MCF 10A (cell line): ENCODE measurements at regions not wholly inside any gene's neighbourhood (a gene's known extent, or its start where the extent isn't known, plus 50 kb on each side); places are given as distances from the start of the nearest gene placed in this dataset.

Source experiments
- BruUV-seq: library from RNA; stranded (reverse); fragments of 400-500 nt; replicated peaks from 2 replicates; lab custom pipeline; 2021; lab: Mats Ljungman, UMichigan
- CTCF ChIA-PET: fragments of 300-600 bp; sonication (Branson Sonifier 250); formaldehyde crosslinking; extraction: SDS; loops from one replicate; lab custom pipeline; 2021; ENCODE audit warnings: antibody characterized with exemption, inconsistent platforms; lab: Yijun Ruan, JAX
- POLR2A ChIA-PET: fragments of 300-600, 350-650 bp; sonication (Branson Sonifier 250); formaldehyde crosslinking; extraction: SDS; loops from one replicate; lab custom pipeline; 2020; ENCODE audit warnings: antibody characterized with exemption, inconsistent platforms; lab: Yijun Ruan, JAX
- DNase-seq: peaks from one replicate; pipeline ENCODE4 v3.0.0-alpha.2; 2018; ENCODE audit not compliant: unreplicated experiment
- H3K27ac Mint-ChIP-seq: one replicate; pipeline ENCODE4 v1.8.0; 2022; ENCODE audit warnings: mild to moderate bottlenecking, low read depth, mixed read lengths; ENCODE audit not compliant: unreplicated experiment
- H3K27me3 Mint-ChIP-seq: one replicate; pipeline ENCODE4 v1.8.0; 2022; ENCODE audit warnings: mixed read lengths; ENCODE audit not compliant: insufficient read depth, unreplicated experiment
- H3K36me3 Mint-ChIP-seq: one replicate; pipeline ENCODE4 v1.8.0; 2022; ENCODE audit warnings: mild to moderate bottlenecking, moderate library complexity, mixed read lengths; ENCODE audit not compliant: insufficient read depth, unreplicated experiment
- H3K4me1 Mint-ChIP-seq: one replicate; pipeline ENCODE4 v1.8.0; 2022; ENCODE audit warnings: mixed read lengths; ENCODE audit not compliant: insufficient read depth, unreplicated experiment
- H3K4me3 Mint-ChIP-seq: one replicate; pipeline ENCODE4 v1.8.0; 2022; ENCODE audit warnings: mild to moderate bottlenecking, moderate library complexity, mixed read lengths; ENCODE audit not compliant: unreplicated experiment
- H3K9me3 Mint-ChIP-seq: one replicate; pipeline ENCODE4 v1.8.0; 2022; ENCODE audit warnings: mixed read lengths; ENCODE audit not compliant: unreplicated experiment
- intact Hi-C: fragments of 100-400 bp; cut with micrococcal nuclease; formaldehyde crosslinking; loops from 2 replicates; pipeline ENCODE4 v1.14.1; 2022
- TF ChIP-seq, protein P1 (sequence below): fragments of 200-600 bp; IDR thresholded peaks from one replicate; pipeline ENCODE4 v1.8.0; 2022; ENCODE audit warnings: antibody characterized with exemption, mild to moderate bottlenecking; ENCODE audit not compliant: unreplicated experiment

DNA sequence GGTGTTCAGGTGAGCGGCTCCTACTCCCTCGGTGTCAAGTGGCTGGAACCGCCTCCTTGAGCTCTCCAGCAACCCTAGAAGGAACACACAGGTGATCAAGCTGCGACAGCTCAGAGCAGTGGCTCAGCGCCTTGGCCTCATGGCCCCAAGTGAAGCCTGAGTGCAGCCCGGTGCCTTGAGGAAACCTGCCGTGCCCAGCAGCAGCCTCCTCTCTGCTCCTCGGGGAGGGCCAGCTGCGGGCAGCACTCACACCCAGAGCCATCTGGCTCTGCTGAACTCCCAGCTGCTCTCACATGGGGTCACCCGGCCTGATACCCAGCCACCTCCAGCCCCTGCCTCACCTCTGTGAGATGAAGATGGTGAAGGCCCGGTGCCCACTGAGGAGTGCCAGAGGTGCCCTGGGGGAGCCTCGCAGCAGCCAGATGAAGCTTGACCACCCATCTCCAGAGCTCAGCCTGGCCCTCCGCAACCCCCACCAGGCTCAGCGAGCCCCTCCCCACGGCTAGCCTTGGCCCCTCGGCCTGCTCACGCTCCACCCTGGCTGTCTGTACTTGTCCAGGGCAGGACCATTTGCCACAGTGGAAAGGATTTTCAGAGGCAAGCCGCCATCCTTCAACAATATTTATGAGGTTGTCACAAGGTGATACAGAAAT lies 70.6 kb upstream of the RAB6C start:
- H3K36me3 Mint-ChIP-seq: no peaks in the 10 kb centered on the region
- no peak for DNase-seq
- CTCF ChIA-PET: interaction anchor here (0.6 kb wide), 2 partner anchors 9 to 62 kb away, joined by 3 to 4 read pairs; no protein-coding TSS in a partner anchor
- no peaks in the 10 kb centered on the region for H3K9me3 Mint-ChIP-seq
- no peak overlapping the region for H3K27ac Mint-ChIP-seq
- H3K4me1 Mint-ChIP-seq: no peaks in the 10 kb centered on the region
- H3K27me3 Mint-ChIP-seq: no peaks in the 10 kb centered on the region
- POLR2A ChIA-PET: no interaction called here
- intact Hi-C loops: no loop called here
- no peak overlapping the region for H3K4me3 Mint-ChIP-seq
- TF ChIP-seq, protein P1, sequence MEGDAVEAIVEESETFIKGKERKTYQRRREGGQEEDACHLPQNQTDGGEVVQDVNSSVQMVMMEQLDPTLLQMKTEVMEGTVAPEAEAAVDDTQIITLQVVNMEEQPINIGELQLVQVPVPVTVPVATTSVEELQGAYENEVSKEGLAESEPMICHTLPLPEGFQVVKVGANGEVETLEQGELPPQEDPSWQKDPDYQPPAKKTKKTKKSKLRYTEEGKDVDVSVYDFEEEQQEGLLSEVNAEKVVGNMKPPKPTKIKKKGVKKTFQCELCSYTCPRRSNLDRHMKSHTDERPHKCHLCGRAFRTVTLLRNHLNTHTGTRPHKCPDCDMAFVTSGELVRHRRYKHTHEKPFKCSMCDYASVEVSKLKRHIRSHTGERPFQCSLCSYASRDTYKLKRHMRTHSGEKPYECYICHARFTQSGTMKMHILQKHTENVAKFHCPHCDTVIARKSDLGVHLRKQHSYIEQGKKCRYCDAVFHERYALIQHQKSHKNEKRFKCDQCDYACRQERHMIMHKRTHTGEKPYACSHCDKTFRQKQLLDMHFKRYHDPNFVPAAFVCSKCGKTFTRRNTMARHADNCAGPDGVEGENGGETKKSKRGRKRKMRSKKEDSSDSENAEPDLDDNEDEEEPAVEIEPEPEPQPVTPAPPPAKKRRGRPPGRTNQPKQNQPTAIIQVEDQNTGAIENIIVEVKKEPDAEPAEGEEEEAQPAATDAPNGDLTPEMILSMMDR: no peak
- BruUV-seq: no TSS peak

DNA sequence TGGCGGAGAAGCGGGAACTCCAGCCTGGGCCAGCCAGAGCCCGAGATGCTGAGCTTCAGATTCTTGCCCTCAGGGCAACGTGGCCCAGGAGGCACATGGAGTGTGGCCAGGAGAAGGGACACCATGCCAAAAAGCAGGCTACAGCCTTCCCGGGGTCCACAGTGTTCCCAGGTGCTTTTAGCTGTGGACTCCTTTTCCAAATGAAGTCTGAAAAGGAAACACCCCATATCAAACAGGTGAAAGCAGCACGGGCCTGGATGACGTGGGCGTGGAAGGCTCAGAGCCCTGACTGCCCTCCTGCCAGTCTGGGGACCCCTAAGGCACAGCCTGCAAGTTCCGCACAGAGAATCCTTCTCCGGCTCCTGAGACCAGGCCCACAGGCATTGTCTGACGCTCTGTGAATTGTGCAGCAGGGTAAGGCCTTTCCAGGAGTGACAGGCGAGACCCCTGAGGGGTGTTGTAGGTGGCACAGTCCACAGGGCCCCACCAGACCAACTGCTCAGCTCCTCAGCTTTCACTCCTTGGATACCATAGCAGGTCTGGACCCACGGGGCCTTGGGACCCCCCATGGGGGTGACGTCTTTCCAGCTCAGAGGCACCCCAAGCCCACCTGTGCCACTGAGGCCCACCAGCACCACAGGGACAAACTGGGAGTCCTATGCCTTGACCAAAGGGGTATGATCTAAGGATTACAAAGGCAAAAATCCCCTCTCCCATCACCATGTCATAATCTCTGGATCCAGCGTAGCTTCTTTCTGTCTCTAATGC lies 69.6 kb upstream of the RAB6C start:
- CTCF ChIA-PET: interaction anchor here (0.6 kb wide), 1 partner anchor 464 kb away, joined by 3 read pairs; no protein-coding TSS in a partner anchor
- intact Hi-C loops: no loop called here

DNA sequence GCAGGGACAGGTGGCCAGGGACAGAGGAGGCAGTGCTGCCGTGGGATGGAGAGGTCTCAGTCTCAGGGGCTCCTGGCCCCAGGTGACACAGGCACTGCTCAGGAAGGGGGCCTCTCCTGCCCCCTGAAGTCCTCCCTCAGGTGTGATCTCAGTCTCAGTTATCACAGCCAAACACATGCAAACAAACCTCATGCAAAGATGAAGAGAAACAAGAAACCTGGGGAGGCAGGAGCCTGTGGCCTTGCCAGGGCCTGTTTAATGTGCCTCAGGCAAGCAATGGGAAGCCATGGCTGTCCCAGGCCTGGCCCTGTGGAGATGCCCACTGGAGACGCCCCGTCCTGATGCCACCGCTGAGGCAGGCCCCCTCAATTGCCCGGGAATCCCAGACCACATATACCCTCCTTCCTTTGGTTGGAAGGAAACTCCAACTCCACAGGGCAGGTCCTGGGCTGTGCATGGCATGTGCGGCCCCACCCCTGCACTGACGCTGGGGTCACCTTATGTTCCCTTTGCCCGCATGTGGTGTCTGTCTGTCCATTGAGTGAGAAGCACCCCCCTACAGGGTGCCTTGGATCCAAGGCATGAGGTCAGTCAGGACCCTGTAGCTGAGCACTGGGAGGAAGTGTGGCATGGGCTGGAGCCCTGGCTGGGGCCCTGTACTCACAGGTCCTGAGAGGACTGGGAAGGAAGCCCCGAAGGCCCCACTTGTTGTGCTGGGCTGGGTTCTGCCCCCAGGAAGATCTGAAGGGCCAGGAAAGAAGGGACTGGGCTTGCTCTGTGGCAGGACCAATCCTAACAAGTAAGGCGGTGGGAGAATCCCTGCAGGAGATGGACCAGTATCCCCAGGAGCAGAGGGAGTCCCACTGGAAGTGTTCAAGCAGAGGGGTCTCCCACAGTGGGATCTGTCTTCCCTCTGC lies 68.8 kb upstream of the RAB6C start:
- H3K27me3 Mint-ChIP-seq: no peaks in the 10 kb centered on the region
- DNase-seq: no peak
- no TSS peak for BruUV-seq
- no peaks in the 10 kb centered on the region for H3K36me3 Mint-ChIP-seq
- TF ChIP-seq, protein P1: no peak
- CTCF ChIA-PET: interaction anchor here (0.6 kb wide), 1 partner anchor 1338 kb away, joined by 3 read pairs; no protein-coding TSS in a partner anchor
- no peaks in the 10 kb centered on the region for H3K4me1 Mint-ChIP-seq
- no peak overlapping the region for H3K27ac Mint-ChIP-seq
- POLR2A ChIA-PET: no interaction called here
- H3K4me3 Mint-ChIP-seq: no peak overlapping the region
- no peaks in the 10 kb centered on the region for H3K9me3 Mint-ChIP-seq
- intact Hi-C loops: no loop called here

More for the DNA sequence above, 69.6 kb upstream of the RAB6C start:
- no peaks in the 10 kb centered on the region for H3K27me3 Mint-ChIP-seq
- POLR2A ChIA-PET: no interaction called here
- BruUV-seq: no TSS peak
- DNase-seq: no peak
- TF ChIP-seq, protein P1: no peak
- H3K9me3 Mint-ChIP-seq: no peaks in the 10 kb centered on the region
- H3K4me3 Mint-ChIP-seq: no peak overlapping the region
- no peaks in the 10 kb centered on the region for H3K4me1 Mint-ChIP-seq
- no peak overlapping the region for H3K27ac Mint-ChIP-seq
- no peaks in the 10 kb centered on the region for H3K36me3 Mint-ChIP-seq
